ENCODE measurements at regions not wholly inside any gene's neighbourhood (a gene's known extent, or its start where the extent isn't known, plus 50 kb on each side); places are given as distances from the start of the nearest gene placed in this dataset.

- Histone ChIP-seq H3K4me1 (peaks cover 61% of the 10 kb centered on the region), H3K36me3 (no peaks in the 10 kb centered on the region), H3K9me3 (ENCODE audit: low read depth) (no peaks in the 10 kb centered on the region), H3F3A (ENCODE audit: low read depth) (peaks cover 27% of the 10 kb centered on the region), H3K4me2 (no peak overlapping the region), H3K9ac (no peak overlapping the region), H3K79me2 (ENCODE audit: low read depth) (no peaks in the 10 kb centered on the region), H3K27ac (peak overlapping the region; percentile 89), H2AFZ (replicated peaks) (no peak overlapping the region), H4K20me1 (ENCODE audit: low read depth) (no peaks in the 10 kb centered on the region), H3K27me3 (no peaks in the 10 kb centered on the region), H3K4me3 (no peak overlapping the region)
- Mint-ChIP-seq H3K9me3 (peaks cover 17% of the 10 kb centered on the region), H3K4me1 (peaks cover 51% of the 10 kb centered on the region), H3K36me3 (peaks cover 3% of the 10 kb centered on the region), H3K27ac (no peak overlapping the region), H3K4me3 (no peak overlapping the region), H3K27me3 (ENCODE audit: insufficient read depth, low read depth) (peaks cover 3% of the 10 kb centered on the region)
- TF ChIP-seq CTCF (IDR thresholded peaks at IDR 0.05): no peak
- no peak for TF ChIP-seq EZH2 (IDR thresholded peaks at IDR 0.05)
- no peak for TF ChIP-seq EZH2phosphoT487 (IDR thresholded peaks at IDR 0.05)
- no peak for DNase-seq (ENCODE audit: low spot score)
These were observed 405.3 kb downstream of the TLE4 start for GRCh38 chr9:79977074-79977435.

DNA sequence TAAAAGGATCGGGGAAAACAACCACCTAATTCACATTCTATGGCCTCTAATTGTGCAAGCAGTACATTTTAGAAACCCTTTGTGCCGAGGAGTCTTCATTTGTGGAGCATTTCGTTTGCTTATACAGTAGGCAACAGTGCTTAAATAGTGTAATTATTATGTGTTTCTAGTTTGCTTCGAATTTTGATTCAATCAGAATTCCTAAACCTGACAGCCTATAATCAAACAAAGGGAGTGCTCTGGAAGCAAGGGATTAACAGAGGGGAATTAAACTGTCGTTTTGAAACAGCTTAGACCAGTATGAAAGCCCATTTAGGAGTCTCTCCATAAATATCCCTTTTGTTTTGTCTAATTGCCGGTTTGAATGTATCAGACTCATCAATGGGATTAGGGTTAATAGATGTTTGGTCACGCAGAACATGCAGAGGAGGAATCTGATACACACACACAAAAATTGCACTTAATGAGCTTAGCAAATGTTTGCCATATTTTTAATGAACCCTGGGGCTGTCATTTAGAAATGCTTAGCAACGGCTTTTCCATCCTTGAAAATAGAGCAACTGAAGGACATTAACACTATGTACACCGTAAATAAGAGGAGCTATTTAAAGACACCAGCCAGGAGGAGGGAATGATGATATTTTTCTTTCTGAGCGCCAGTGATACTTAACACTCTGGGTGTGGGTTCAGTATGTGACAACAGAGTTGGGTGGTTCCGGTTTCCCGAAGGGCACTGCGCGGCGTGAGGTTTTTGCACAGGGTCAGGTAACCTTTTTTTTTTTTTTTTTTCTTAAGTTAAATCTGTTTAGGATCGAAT lies 404.7 kb downstream of the TLE4 start:
- no peak overlapping the region for H2AFZ ChIP-seq (replicated peaks)
- H3F3A ChIP-seq (ENCODE audit: low read depth): peaks cover 27% of the 10 kb centered on the region
- H3K4me3 ChIP-seq: no peak overlapping the region
- H3K9ac ChIP-seq: no peak overlapping the region
- Mint-ChIP-seq H3K4me1 (peaks cover 51% of the 10 kb centered on the region), H3K36me3 (peaks cover 3% of the 10 kb centered on the region), H3K27me3 (ENCODE audit: insufficient read depth, low read depth) (peaks cover 3% of the 10 kb centered on the region), H3K27ac (peak overlapping the region; percentile 27), H3K9me3 (peaks cover 14% of the 10 kb centered on the region), H3K4me3 (no peak overlapping the region)
- no peaks in the 10 kb centered on the region for H4K20me1 ChIP-seq (ENCODE audit: low read depth)
- H3K9me3 ChIP-seq (ENCODE audit: low read depth): no peaks in the 10 kb centered on the region
- H3K4me2 ChIP-seq: peak overlapping the region; percentile 59
- TF ChIP-seq EZH2phosphoT487 (IDR thresholded peaks at IDR 0.05) (peak; percentile 88), EZH2 (IDR thresholded peaks at IDR 0.05) (no peak), CTCF (IDR thresholded peaks at IDR 0.05) (no peak)
- H3K27ac ChIP-seq: peak overlapping the region; percentile 90
- no peaks in the 10 kb centered on the region for H3K36me3 ChIP-seq
- peaks cover 61% of the 10 kb centered on the region for H3K4me1 ChIP-seq
- DNase-seq (ENCODE audit: low spot score): peak; percentile 59
- no peaks in the 10 kb centered on the region for H3K27me3 ChIP-seq
- no peaks in the 10 kb centered on the region for H3K79me2 ChIP-seq (ENCODE audit: low read depth)

- Histone ChIP-seq H3K4me2 (peak overlapping the region; percentile 59), H3K27ac (peak overlapping the region; percentile 90), H3F3A (ENCODE audit: low read depth) (peaks cover 27% of the 10 kb centered on the region), H2AFZ (replicated peaks) (peak overlapping the region; percentile 1), H3K9me3 (ENCODE audit: low read depth) (no peaks in the 10 kb centered on the region), H4K20me1 (ENCODE audit: low read depth) (no peaks in the 10 kb centered on the region), H3K27me3 (no peaks in the 10 kb centered on the region), H3K4me1 (peaks cover 59% of the 10 kb centered on the region), H3K36me3 (no peaks in the 10 kb centered on the region), H3K4me3 (no peak overlapping the region), H3K79me2 (ENCODE audit: low read depth) (no peaks in the 10 kb centered on the region), H3K9ac (no peak overlapping the region)
- peak; percentile 9 for TF ChIP-seq CTCF (IDR thresholded peaks at IDR 0.05)
- TF ChIP-seq EZH2 (IDR thresholded peaks at IDR 0.05): no peak
- TF ChIP-seq EZH2phosphoT487 (IDR thresholded peaks at IDR 0.05): no peak
- Mint-ChIP-seq H3K9me3 (peaks cover 11% of the 10 kb centered on the region), H3K27me3 (ENCODE audit: insufficient read depth, low read depth) (no peaks in the 10 kb centered on the region), H3K4me3 (no peak overlapping the region), H3K4me1 (peaks cover 49% of the 10 kb centered on the region), H3K27ac (peak overlapping the region; percentile 13), H3K36me3 (no peaks in the 10 kb centered on the region)
- peak; percentile 71 for DNase-seq (ENCODE audit: low spot score)
These were observed 404.0 kb downstream of the TLE4 start for GRCh38 chr9:79975621-79976256.

Data from neural progenitor cell (in vitro differentiated cells).